ENCODE measurements at regions not wholly inside any gene's neighbourhood (a gene's known extent, or its start where the extent isn't known, plus 50 kb on each side); places are given as distances from the start of the nearest gene placed in this dataset.

DNA sequence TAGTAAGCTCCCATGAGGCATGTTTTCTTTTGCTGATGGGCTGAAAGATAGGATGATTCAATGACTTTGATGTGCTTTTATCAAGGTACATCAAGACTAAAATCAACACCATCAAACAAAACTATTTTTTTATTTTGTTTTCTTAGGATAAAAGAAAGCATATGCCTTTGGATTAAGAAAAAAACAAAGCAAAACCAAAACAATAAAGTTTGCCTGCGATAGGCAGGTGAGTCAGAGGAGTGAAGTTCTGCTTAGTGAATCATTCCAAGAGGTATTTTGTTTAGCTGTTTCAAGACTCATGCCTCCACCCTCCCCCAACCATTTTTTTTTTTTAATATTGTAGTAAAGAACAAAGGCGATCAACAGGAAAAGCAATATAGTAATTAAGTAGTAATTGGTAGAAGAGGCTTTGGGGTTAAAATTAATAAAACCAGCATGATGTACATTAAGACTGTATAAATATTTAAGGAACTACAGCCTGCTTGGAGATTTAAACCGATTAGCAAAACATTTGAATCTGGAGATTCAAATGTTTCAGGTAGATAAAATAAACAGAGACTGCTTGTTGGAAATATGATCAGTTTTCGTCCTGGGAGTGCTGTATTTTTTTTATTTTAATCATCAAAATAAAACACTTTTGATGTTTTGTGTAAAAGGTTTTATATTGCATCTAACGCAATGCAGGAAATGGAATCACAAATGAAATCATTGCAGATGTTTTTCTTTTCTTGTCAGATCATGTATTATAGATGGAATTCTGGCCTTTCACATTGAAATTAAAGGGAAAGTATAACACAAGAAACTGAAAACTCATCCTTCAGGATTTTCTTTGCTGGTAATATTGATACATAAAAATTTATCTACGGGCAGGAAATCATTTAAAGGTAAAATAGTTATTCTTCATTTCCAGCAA, 482.3 kb upstream of the MANEA start:
- TF ChIP-seq, protein P1, sequence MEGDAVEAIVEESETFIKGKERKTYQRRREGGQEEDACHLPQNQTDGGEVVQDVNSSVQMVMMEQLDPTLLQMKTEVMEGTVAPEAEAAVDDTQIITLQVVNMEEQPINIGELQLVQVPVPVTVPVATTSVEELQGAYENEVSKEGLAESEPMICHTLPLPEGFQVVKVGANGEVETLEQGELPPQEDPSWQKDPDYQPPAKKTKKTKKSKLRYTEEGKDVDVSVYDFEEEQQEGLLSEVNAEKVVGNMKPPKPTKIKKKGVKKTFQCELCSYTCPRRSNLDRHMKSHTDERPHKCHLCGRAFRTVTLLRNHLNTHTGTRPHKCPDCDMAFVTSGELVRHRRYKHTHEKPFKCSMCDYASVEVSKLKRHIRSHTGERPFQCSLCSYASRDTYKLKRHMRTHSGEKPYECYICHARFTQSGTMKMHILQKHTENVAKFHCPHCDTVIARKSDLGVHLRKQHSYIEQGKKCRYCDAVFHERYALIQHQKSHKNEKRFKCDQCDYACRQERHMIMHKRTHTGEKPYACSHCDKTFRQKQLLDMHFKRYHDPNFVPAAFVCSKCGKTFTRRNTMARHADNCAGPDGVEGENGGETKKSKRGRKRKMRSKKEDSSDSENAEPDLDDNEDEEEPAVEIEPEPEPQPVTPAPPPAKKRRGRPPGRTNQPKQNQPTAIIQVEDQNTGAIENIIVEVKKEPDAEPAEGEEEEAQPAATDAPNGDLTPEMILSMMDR (conservative IDR thresholded peaks at IDR 0.05; ENCODE audit: low read length): no peak
- TF ChIP-seq EZH2phosphoT487 (IDR thresholded peaks at IDR 0.05; ENCODE audit: borderline replicate concordance, low read depth, low read length): no peak

Measured in OCI-LY7 (cell line).